Astrocyte (in vitro differentiated cells and primary cell): ENCODE measurements at regions not wholly inside any gene's neighbourhood (a gene's known extent, or its start where the extent isn't known, plus 50 kb on each side); places are given as distances from the start of the nearest gene placed in this dataset.

Experiments
- EZH2 ChIP-seq: IDR thresholded peaks from 2 replicates; pipeline ENCODE4 v1.6.1; 2012; ENCODE audit warnings: mild to moderate bottlenecking, low read length, inconsistent platforms; ENCODE audit not compliant: insufficient read depth
- TF ChIP-seq, protein P1 (sequence below): IDR thresholded peaks from 2 replicates; pipeline ENCODE4 v1.5.1; 2011; ENCODE audit warnings: low read depth, mild to moderate bottlenecking, inconsistent platforms, low read length, moderate library complexity; ENCODE audit not compliant: insufficient read depth

DNA sequence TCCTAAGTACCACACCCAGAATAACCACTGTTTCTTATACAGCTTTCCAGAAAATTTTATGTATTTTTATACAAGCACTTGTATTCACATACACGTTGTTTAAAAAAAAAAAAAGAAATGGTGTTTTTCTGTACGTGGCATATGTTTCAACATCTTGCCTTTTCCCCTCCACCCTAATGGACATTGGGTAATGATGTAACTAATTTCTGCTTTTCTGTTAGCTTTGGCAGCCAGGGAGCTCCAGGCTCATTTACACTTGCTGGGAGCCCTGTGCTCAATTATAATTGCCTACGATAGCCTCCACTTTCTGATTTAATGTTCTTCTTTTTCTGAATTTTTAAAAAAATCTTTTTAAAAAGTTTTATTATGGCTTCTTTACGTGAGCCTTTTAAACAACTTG lies 352.4 kb downstream of the UTRN start:
- TF ChIP-seq, protein P1, sequence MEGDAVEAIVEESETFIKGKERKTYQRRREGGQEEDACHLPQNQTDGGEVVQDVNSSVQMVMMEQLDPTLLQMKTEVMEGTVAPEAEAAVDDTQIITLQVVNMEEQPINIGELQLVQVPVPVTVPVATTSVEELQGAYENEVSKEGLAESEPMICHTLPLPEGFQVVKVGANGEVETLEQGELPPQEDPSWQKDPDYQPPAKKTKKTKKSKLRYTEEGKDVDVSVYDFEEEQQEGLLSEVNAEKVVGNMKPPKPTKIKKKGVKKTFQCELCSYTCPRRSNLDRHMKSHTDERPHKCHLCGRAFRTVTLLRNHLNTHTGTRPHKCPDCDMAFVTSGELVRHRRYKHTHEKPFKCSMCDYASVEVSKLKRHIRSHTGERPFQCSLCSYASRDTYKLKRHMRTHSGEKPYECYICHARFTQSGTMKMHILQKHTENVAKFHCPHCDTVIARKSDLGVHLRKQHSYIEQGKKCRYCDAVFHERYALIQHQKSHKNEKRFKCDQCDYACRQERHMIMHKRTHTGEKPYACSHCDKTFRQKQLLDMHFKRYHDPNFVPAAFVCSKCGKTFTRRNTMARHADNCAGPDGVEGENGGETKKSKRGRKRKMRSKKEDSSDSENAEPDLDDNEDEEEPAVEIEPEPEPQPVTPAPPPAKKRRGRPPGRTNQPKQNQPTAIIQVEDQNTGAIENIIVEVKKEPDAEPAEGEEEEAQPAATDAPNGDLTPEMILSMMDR, result no peak
- TF ChIP-seq EZH2, result no peak
